Limb (tissue), 2 donors: ENCODE measurements at regions not wholly inside any gene's neighbourhood (a gene's known extent, or its start where the extent isn't known, plus 50 kb on each side); places are given as distances from the start of the nearest gene placed in this dataset.

Source experiments
- DNase-seq, 2 donors: peaks; one replicate each; pipeline ENCODE4 v3.0.0-alpha.2; 2016; ENCODE audit errors: extremely low spot score in 2 of 2

DNA sequence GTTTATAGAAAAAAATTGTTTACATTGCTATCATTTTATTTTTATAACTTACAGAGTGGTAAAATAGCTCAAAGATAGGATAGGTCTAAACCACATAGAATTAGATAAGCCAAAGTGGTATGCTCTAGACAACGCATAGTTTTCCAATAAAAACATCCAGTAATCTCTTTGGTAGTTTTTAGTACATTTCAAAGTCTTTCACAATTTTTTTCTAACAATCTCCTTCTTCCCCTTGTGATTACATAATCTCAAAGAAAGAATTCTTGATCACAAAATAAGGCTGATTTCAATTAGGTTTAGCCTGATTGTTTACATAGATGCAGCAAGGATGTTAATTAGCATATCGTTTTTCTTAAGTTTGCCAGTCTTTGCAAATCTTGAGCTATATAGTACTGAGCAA lies 460.0 kb downstream of the FUT8 start:
- DNase-seq: no peak

DNA sequence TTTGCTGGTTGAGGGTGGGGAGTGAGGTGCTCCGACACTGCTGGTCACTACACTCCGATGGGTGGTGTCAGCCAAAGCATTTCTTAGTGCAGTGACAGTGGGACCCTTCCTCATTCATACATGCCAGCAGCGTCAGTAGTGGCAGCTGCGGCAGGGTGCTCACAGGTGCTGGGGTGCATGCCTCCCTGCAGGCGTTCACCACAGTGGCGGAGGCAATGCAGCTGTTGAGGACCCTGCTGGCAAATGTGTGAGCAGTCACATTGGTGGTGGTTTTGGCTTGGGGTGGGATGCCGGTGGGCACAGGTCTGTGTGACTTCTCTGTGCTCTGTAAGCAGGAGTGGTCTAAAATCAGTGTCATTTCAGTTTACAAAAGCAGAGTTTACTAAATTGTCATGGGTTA lies 464.6 kb downstream of the FUT8 start:
- DNase-seq: no peak

DNA sequence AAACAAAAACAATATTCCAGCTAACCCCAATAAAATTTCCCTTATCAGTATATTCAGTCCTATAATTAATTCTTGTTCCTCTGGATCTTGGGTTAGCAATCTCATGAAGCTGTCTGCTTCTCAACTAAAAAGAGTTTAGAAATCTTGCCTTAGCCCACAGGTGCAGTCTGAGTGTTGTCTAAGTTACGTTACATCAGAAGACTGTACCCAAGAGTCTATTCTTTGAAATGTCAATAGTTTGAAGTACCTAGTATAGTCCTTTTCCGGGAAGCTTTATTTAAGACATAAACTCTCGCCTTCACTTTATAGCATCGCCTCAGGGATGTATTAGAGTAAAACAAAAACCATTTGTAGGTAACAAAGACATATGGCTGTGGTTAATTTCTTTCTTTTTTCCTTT lies 465.1 kb downstream of the FUT8 start:
- DNase-seq: no peak

DNA sequence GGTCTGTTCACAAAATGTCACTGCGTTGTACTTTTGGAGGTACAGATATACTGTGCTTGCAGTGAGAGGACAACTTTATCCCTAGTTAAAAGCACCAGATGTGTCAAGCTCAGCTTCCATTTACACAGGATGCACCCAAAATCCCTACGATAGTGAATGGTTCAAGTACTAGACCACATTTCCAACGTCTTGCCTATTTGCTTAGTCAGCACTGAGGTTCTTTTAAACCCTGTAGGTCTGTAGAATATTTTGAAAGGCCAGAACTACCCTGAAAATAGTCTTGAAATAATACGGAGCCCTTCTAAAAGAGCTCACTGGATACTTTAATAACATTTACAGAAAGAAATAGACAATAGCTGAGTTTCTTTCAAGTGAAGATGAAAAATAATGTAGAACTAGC lies 466.1 kb downstream of the FUT8 start:
- DNase-seq: no peak

DNA sequence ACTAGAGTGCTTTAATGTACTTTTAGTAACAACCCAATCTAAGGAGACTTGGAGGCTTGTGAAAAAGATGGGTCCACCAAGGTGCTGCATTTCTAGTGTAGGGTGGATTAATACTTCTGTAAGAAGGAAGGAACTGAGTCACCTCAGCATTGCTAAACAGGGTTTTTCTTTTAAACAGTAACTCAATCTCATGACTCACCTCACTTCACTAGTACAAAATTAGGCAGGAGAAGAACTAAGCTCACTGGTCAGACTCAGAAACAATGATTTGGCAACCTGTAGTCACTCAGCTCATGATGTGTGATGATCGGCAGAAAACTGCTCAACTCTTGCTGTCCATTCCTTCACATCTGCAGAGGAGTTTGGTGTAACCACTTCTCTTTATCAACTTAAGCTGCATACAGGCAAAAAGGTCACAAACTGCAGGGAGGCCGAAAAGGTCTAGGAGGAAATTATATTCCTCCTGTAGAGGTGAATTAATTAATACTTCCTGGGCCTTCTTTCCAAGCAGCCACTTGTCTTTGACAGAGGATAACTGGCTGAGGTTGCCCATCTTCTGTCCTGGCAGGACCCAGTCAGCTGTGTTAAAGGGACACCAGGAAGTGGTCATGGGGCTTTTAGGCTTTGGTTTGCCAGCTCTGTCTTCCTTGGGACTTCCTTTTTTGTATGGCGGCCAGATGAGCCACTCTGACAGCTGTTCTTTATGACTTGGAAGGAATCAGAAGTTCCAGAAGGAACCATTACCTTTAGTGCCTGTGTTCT lies 466.9 kb downstream of the FUT8 start:
- no peak for DNase-seq

DNA sequence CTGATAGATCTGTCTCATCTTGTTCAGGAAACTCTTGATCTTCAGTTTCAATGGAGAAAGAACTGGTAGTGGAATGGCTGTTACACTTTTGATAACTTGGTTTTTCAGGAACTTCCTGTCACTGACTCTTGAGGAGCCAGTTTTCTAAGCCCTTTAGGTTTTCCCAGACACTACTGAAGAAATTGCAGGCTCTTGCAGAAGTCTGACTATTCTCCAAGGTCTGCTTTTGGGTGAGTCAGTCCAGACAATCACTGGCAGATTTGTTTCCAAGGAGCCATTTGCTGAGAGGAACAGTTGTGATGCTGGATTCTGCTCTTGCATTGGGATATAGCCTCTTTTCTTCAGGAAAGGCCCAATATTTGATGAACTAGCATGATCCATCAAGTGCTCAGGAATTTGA lies 468.0 kb downstream of the FUT8 start:
- no peak for DNase-seq

DNA sequence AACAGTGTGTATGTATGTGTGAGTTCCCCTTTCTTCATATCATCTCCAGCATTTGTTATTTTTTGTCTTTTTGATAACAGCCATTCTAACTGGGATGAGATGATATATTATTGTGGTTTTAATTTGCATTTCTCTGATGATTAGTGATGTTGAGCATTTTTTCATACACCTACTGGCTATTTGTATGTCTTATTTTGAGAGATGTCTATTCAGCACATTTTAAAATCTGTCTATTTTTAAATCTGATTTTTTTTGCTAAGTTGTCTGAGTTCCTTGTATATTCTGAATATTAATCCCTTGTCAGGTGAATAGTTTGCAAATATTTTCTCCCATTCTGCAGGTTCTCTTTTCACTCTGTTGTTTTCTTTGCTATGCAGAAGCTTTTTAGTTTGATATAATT lies 469.1 kb downstream of the FUT8 start:
- DNase-seq: no peak

DNA sequence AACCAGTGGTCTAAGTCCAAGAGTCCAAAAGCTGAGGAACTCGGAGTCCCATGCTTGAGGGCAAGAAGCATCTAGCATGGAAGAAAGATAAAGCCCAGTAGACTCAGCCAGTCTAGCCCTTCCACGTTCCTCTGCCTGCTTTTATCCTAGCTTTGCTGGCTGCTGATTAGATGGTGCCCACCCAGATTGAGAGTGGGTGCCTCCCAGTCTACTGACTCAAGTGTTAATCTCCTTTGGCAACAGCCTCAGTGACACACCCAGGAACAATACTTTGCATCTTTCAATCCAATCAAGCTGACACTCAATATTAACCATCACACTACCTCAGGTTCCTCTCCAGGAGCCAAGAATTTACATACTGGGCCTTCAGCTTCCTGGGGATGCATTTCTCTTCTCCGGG lies 476.1 kb downstream of the FUT8 start:
- DNase-seq: no peak

DNA sequence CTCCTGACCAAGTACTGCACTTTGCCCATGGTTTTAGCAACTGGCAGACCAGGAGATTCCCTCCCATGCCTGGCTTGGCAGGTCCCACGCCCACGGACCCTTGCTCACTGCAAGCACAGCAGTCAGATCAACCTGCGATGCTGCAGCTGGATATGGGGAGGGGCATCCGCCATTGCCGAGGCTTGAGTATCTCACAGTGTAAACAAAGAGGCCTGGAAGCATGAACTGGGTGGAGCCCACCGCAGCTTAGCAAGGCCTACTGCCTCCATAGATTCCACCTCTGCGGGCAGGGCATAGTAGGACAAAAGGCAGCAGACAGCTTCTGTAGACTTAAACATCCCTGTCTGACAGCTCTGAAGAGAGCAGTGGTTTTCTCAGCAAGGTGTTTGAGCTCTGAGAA lies 479.8 kb downstream of the FUT8 start:
- DNase-seq: no peak

DNA sequence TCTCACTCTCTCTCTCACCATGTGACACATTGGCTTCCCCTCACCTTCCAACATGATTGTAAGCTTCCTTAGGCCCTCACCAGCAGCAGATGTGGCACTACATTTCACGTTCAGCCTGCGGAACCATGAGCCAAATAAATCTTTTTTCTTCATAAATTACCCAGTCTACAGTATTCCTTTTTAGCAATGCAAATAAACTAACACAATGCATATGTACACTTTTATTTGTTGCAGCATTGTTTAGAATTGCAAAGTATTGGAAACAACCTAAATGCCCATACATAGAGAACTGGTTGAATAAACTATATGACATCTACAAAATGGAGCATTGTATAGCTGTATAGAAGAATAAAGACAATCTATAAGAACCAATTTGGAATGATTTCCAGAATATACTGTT lies 487.6 kb downstream of the FUT8 start:
- no peak for DNase-seq

DNA sequence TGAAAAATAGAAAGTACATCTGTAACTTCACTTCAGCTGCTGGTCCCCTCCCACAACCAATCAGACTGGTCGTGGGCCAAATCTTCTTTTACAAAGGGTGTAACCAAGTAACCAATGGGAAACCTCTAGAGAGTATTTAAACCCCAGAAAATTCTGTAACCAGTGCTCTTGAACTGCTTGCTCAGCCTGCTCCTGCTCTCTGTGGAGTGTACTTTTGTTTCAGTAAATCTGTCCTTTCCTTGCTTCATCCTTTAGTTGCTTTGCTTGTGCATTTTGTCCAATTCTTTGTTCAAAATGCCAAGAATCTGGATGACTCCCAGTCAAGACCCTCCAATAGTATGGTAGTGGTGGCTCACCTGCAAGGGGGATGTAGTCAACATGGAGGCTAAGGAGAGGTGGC lies 489.1 kb downstream of the FUT8 start:
- no peak for DNase-seq

DNA sequence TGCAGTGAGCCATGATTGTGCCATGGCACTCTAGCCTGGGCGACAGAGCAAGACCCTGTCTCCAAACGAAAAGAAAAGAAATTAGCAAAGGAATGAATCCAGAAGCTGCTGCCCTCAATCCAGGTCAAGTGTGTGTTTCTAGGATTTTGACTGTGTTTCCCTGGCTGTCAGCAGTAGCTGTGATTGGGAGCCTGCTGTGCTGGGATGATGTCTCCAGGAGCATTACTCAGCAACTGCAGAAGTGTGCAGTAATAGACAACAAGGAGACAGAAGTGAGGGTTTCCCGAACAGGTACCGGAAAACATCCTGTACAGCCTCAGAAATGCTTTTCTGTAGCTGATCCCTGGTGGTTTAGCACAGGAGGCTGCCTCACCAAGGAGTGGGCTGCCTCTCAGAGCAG lies 492.5 kb downstream of the FUT8 start:
- DNase-seq: no peak

DNA sequence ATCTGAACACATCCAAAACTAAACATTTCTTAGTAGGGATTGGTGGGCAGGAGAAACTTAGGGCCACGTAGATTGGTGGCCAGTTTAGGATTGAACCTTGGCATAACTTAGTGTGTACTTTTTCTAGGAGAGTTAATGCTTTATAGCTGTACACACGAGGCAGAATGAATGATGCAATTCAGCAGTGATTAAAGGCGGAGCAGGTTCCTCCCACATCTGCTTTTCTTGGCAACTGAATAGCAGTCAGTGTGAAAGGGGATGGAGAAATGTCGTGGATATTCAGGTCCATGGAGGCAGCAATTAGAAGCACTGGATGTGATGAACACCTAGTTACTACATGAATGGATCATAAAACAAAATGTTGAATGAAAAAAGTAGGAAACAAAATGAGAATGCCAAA lies 493.8 kb downstream of the FUT8 start:
- DNase-seq: no peak

DNA sequence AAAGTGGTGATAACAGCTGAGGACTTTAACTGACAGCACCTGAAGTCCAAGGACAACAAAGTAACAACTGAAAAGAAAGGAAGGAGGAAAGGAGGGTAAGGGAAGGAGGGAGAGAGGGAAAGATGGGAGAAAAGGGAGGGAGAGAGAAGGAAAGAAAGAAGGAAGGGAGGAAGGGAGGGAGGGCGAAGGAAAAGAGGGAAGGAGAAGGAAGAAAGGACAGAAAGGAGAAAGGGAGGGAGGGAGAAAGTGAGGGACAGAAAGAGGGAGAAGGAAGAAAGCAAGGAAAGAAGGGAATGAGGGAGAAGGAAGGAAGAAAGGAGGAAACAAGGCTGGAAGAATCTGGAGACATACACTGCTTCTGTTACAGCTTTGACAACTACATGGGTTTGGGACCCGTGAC lies 494.4 kb downstream of the FUT8 start:
- no peak for DNase-seq

DNA sequence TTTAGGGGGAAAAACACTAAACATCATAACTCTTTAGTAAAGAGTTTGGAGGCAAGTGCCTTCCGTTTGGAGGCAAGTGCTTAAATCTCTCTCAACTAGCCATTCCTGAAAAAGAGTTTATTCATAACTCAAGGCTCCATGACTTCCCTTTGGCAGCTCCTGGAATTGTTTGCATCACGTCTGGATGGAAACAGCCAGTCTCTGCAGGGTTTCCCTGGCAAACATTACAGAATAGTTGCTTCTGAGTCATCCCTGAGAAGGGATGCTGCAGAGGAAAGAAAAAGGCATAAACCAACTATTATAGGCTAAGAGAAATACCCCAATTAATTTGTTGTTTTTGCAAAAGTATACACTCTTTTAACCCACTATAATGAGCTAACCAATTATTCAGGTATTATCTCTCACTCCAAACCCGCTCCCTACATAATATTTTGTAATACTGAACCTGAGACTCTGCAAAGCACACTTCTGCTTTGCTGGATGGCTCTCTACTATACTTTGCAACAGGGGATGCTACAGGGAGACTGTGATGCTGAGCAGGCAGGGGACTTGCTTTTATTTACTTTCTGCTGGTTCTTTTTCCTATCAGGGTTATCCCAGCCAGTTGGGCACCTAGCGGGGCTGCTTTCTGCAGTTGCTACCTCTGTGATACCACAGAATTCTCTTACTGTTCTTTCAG lies 497.7 kb downstream of the FUT8 start:
- DNase-seq: peak in 1 of 2 donors; percentile 12

DNA sequence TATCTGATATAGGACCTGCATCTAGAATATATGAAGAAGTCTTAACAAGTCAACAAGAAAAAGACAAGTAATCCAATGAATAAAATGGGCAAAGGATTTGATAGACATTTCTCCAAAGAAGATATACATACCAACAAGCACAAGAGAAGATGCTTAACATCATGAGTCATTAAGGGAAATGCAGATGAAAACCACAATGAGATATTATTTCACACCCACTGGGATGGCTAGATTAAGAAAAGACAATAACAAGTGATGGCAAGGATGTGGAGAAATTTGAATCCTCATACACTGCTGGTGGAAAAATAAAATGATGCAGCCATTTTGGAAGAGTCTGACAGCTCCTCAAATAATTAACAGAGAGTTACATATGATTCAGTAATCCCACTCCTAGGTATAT lies 502.6 kb downstream of the FUT8 start:
- DNase-seq: no peak

DNA sequence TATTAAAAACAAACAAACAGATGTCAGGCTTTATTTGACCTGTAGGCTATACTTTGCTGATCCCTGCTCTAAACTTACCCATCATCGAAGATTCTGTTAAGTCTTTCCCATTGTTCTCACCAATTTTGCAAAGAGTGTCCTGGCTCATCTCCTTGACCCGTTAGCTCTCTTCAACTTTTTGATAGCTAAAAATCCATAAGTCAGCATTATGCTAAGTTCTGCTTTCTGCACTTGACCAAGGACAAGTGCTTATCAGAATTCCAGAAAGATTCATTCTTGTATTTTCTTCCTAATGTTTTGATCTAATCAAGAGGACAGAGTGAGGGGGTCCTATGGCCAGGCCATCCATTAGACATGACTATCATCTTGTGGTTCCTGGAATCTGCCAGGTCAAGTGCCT lies 503.5 kb downstream of the FUT8 start:
- no peak for DNase-seq

DNA sequence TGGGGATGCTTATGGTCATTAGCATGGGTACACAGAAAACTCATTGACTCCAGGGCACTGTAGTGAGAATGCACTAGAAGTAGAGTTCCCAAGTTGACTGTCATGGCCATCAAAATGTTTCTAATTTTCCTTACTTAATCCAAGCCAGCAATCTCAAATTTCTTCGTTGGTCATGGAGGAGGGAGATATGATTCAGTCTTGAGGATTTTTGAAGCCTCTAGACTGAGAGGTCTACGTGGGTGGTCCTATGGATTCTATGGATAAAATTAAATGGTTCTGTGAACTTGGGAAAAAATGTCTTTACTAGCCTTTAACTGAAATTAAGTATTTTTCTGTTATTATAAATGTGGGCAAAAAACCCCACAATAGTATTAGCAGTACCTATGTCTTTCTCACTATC lies 508.5 kb downstream of the FUT8 start:
- no peak for DNase-seq

DNA sequence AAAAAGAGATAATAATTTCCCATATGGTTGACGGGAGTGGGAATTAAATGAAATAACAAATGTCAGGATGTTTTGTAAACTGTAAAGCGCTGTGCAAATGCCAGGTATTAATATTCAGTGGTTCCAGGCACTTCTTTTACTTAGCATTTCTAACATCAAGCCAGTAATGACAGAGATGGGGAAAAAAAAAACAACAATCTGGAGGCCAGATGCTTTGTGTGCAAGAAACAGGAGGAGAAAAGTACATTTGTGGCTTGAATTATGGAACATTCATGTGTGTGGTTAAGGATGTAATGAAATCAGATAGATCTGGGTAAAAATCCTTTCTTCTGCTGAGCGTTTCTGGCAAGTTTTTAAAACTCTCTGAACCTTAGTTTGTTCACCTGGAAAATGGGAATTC lies 509.6 kb downstream of the FUT8 start:
- no peak for DNase-seq

DNA sequence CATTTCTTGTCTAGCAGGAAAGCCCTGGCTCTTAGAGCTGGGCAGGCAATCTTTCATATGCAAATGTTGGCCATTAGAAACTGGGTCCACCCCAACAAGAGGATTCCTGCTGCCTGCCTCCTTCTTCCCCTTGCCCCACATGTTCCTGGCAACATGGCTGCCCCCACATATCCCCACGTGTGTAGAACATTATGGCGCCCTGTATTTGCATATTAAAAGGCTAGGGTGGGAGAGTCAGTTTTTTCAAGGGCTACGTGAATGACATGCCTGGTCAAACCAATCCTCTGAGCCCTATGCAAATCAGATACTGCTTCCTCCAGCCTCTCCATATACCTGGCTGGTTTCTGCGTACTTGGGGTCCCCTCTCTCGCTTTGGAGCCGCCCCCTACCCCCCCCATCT lies 514.0 kb downstream of the FUT8 start:
- DNase-seq: no peak

DNA sequence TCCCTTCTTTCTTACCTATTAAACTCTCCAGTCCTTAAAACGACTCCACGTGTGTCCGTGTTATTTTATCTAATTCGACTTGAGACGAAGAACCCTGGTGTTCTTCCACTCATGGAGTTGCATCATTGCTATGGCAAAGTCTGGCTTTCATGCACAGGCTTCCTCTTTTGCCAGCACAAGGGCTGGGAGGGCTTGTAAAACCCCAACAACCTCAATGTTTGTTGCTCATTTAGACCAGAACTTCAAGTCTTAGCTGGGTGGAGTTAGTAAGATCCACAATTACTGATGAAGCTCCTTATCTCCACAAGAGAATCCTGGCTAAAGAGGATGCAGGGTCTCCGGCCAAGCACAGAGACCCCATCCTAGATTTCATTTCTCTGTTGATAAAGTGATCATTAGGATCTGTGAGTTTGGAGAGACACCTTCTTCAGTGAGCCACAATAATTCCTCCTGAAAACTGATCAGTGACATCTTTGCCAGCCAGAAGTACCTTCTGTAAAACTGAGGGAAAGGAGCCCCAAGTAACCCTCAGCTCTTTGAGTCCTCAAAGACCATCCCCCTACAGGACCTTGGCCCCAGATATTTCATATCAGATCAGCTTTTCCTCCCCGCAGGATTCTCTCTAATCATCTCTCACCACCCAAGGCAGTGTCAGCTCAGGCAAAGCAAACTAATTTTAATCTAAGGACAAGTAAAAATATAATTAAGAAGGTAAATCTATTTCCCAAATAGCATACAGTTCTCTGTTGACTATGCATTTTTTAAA lies 514.6 kb downstream of the FUT8 start:
- no peak for DNase-seq

DNA sequence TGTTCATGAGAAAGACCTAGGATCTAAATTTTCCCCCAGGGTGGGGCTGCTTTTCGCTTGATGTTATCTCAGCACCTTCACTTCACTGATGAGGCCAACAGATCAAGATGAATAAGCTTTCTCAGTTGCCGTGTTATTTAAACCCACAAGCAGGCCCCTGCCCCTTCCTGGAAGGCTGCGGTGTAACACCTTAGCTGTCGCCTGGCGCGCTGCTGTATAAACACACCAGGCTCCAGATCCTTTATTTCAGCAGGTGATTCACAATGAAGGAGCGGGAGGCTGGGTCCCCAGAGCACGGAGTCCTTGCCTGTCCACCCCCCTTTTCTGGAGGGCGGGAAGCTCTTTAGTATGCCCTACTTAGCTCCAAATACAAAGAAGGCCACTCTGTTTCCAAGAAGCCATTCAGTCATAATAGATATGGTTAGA lies 515.4 kb downstream of the FUT8 start:
- no peak for DNase-seq

DNA sequence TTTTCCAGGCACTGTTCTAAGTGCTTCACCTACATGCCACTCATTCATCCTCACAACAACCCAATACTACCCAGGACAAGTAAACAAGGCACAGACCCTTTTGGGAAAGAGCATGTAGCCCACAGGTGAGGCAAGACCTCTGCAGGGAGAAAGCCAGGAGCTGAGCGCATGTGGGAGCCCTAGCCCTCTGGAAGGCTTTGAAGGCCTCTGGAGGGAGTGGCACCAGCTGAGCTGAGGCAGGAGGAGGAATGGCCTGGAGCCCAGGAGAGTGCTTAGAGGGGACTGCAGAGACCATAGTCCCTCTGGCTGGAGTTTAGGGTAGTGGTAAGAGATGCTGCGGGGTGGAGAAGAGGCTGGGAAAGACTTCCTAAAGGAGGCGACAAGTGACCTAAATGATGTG lies 516.5 kb downstream of the FUT8 start:
- DNase-seq: no peak
